Left lung (tissue), 4 donors: ENCODE measurements at regions not wholly inside any gene's neighbourhood (a gene's known extent, or its start where the extent isn't known, plus 50 kb on each side); places are given as distances from the start of the nearest gene placed in this dataset.
"Not testable (repeated sequence)": the region's sequence is repeated elsewhere in the genome, so short reads cannot be mapped to it uniquely, and the experiment has no call there.

Source experiments
- ATAC-seq: fragments of 200-7000 bp; cut with Tn5 transposase; one replicate; pipeline ENCODE4 v1.9.1; 2020; ENCODE audit warnings: moderate library complexity
- DNase-seq, 4 donors: peaks; one replicate each; pipeline ENCODE4 v3.0.0-alpha.2; 2013 to 2020
- H3K27ac ChIP-seq, 2 donors: fragments of 200-600 bp; sonication (generic) in 1 of 2; one replicate each; pipeline versions ENCODE4 v1.5.0 to v1.8.0; 2020 to 2021
- H3K27me3 ChIP-seq, 2 donors: fragments of 200-600 bp; sonication (generic) in 1 of 2; one replicate each; pipeline versions ENCODE4 v1.5.0 to v1.8.0; 2020 to 2021
- H3K36me3 ChIP-seq, 2 donors: fragments of 200-600 bp; sonication (generic) in 1 of 2; one replicate each; pipeline versions ENCODE4 v1.5.0 to v1.8.0; 2020 to 2021
- H3K4me1 ChIP-seq, 2 donors: fragments of 200-600 bp; one replicate each; pipeline ENCODE4 v1.8.0; 2021
- H3K4me3 ChIP-seq, 2 donors: fragments of 200-600 bp; sonication (generic) in 1 of 2; one replicate each; pipeline versions ENCODE4 v1.5.0 to v1.8.0; 2020 to 2021; ENCODE audit warnings: mild to moderate bottlenecking in 1 of 2
- H3K9me3 ChIP-seq, 2 donors: fragments of 200-600 bp; sonication (generic) in 1 of 2; one replicate each; pipeline versions ENCODE4 v1.5.0 to v1.8.0; 2020 to 2021
- intact Hi-C, 2 donors: fragments of 100-400 bp; cut with DNase I; formaldehyde crosslinking; loops; one replicate each; pipeline versions ENCODE4 v1.11.2 to v1.14.2; 2022
- TF ChIP-seq, protein P1 (sequence below), 2 donors: fragments of 200-600 bp; sonication (generic) in 1 of 2; IDR thresholded peaks; one replicate each; pipeline versions ENCODE4 v1.5.0 to v1.8.0; 2021; ENCODE audit warnings: antibody characterized with exemption in 2 of 2
- donor health status: DM: no; HTN: yes; CAD: no.
- donor health status: DM: no; HTN: no; CAD: no.

GRCh38 chr1:228668553-228669241 is 66.6 kb upstream of the RHOU start:
- ATAC-seq = no peak
- Histone ChIP-seq H3K27me3 (no peaks in the 10 kb centered on the region), H3K36me3 (no peaks in the 10 kb centered on the region), H3K4me3 (no peak overlapping the region), H3K4me1 (peaks cover 0 to 5% of the 10 kb centered on the region in 2 donors), H3K27ac (no peak overlapping the region), H3K9me3 (no peaks in the 10 kb centered on the region)
- intact Hi-C loops = no loop called here
- TF ChIP-seq, protein P1, sequence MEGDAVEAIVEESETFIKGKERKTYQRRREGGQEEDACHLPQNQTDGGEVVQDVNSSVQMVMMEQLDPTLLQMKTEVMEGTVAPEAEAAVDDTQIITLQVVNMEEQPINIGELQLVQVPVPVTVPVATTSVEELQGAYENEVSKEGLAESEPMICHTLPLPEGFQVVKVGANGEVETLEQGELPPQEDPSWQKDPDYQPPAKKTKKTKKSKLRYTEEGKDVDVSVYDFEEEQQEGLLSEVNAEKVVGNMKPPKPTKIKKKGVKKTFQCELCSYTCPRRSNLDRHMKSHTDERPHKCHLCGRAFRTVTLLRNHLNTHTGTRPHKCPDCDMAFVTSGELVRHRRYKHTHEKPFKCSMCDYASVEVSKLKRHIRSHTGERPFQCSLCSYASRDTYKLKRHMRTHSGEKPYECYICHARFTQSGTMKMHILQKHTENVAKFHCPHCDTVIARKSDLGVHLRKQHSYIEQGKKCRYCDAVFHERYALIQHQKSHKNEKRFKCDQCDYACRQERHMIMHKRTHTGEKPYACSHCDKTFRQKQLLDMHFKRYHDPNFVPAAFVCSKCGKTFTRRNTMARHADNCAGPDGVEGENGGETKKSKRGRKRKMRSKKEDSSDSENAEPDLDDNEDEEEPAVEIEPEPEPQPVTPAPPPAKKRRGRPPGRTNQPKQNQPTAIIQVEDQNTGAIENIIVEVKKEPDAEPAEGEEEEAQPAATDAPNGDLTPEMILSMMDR (IDR thresholded peaks at IDR 0.05) = no peak
- DNase-seq = no peak

GRCh38 chr1:228669242-228669585 is 66.1 kb upstream of the RHOU start:
- TF ChIP-seq, protein P1 (IDR thresholded peaks at IDR 0.05) = no peak
- intact Hi-C loops = no loop called here

GRCh38 chr1:228681076-228681565 is 54.2 kb upstream of the RHOU start:
- ATAC-seq, H3K27me3 ChIP-seq, DNase-seq, H3K4me3 ChIP-seq, H3K27ac ChIP-seq, intact Hi-C loops, H3K4me1 ChIP-seq, H3K9me3 ChIP-seq, H3K36me3 ChIP-seq: not testable (repeated sequence)

More at GRCh38 chr1:228669242-228669585, 66.1 kb upstream of the RHOU start:
- H3K36me3 ChIP-seq = no peaks in the 10 kb centered on the region
- H3K9me3 ChIP-seq = no peaks in the 10 kb centered on the region
- peak in 1 of 4 donors; percentile 44 for DNase-seq
- peak; percentile 76 for ATAC-seq
- no peaks in the 10 kb centered on the region for H3K27me3 ChIP-seq
- no peak overlapping the region for H3K4me3 ChIP-seq
- H3K4me1 ChIP-seq = peaks cover 0 to 4% of the 10 kb centered on the region in 2 donors
- H3K27ac ChIP-seq = no peak overlapping the region

- no peak for DNase-seq
- intact Hi-C loops = no loop called here
- Histone ChIP-seq H3K27ac (no peak overlapping the region), H3K4me1 (no peaks in the 10 kb centered on the region), H3K27me3 (no peaks in the 10 kb centered on the region), H3K36me3 (no peaks in the 10 kb centered on the region), H3K4me3 (no peak overlapping the region), H3K9me3 (no peaks in the 10 kb centered on the region)
- ATAC-seq = no peak
- TF ChIP-seq, protein P1 (IDR thresholded peaks at IDR 0.05) = no peak
These were observed 51.9 kb upstream of the RHOU start for GRCh38 chr1:228683428-228683827.

GRCh38 chr1:228684607-228685006 is 50.7 kb upstream of the RHOU start:
- H3K27ac ChIP-seq = peak overlapping the region; percentile 10 to 13
- peak; percentile 45 for ATAC-seq
- intact Hi-C loops = no loop called here

More at GRCh38 chr1:228684607-228685006, 50.7 kb upstream of the RHOU start:
- TF ChIP-seq, protein P1 (IDR thresholded peaks at IDR 0.05) = no peak
- Histone ChIP-seq H3K4me1 (no peaks in the 10 kb centered on the region), H3K36me3 (no peaks in the 10 kb centered on the region), H3K9me3 (no peaks in the 10 kb centered on the region), H3K27me3 (no peaks in the 10 kb centered on the region), H3K4me3 (no peak overlapping the region)
- no peak for DNase-seq
